Fibroblast of skin of right biceps (primary cell): ENCODE measurements at regions not wholly inside any gene's neighbourhood (a gene's known extent, or its start where the extent isn't known, plus 50 kb on each side); places are given as distances from the start of the nearest gene placed in this dataset.
"Not testable (repeated sequence)": the region's sequence is repeated elsewhere in the genome, so short reads cannot be mapped to it uniquely, and the experiment has no call there.

ENCODE experiments used
- DNase-seq: peaks from one replicate; pipeline ENCODE4 v3.0.0-alpha.2; 2013

DNA sequence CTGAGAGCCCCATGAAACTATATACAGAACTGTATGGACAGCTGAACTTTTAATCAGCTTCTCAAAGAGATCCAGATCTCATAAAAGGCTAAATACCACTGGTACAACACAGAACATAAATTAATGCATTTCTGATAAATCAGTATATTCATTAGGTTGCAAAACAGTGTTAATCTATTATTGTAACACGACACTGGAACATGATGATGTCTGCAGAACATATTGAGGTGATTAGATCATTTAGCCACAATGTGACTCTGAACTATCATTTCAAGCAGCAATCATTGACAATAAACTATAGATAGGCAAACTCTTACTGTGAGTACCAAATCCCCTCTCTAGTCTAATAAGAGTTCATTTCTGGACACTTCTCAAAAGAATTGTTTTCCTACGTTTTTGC lies 50.3 kb downstream of the GASK1B start:
- DNase-seq, result peak; percentile 35

DNA sequence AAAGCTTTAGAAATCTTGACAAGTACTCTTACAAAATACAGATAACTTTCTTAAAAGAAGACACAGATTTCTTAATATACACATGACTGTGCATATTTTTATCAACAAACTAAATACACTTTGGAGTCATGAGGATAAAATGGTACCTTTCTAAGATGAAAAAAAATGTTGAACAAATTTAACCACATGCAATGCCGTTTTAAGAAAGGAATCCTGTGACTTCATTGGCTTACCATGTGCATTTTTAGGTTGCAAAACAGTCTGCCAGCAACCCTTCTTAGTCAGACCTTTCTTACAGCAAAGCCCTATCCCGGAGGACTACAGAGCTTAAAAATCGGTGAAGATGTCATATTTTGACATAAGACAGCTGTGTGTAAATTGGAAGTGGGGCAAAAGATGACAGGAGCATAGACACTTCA lies 51.7 kb downstream of the GASK1B start:
- peak; percentile 96 for DNase-seq

DNA sequence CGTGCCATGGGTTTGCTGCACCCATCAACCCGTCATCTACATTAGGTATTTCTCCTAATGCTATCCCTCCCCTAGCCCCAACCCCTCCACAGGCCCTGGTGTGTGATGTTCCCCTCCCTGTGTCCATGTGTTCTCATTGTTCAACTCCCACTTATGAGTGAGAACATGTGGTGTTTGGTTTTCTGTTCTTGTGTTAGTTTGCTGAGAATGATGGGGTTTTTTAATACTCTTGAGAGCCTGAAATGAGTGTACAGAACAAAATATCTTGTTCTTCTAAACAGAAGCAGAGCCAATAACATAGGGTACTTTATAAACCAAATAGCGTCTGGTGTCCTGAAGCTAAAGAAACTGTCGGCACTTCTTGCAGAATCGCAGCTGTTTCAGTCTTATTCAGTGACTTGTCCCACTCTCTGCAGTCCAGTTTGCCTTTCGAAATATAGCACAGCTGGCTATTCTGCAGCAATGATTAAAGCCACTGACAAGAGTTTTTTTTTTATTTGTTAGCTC lies 52.1 kb downstream of the GASK1B start:
- not testable (repeated sequence) for DNase-seq

GRCh38 chr4:158112611-158113010 lies 60.2 kb downstream of the GASK1B start:
- no peak for DNase-seq

DNA sequence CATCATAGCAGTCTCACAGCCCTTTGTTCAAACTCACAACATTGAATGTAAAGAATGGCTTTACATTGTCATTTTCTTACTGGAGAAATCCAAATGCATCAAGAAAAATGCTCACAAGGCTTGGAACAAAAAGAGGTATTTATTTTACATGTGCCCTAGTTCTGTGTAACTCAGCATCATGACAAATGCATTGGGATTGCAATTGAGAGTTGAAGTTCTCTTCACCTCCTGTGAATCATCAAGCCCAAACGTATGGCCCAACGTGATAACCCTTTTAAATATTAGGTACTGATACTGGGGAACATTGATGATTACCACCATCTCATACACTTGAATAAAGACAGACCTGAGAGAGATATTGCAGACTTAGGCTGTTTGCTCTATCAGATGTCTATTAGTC lies 61.6 kb downstream of the GASK1B start:
- peak; percentile 5 for DNase-seq

DNA sequence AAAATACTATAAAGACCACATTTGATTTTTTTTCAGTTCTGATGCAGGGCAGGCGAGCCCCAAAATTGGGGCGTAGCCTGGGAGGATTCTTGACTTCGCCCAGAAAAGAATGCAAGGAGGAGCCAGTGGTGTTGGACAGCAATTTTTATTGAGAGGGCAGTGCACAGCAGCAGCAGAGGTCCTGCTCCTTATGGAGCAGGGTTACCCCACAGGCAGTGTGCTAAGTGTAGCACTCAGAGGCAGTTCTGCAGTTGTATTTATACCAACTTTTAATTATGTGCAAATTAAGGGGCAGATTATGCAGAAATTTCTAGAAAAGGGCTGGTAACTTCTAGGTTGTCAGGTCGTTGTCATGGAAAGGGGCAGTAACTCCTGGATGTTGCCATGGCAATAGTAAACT lies 69.9 kb downstream of the GASK1B start:
- no peak for DNase-seq

DNA sequence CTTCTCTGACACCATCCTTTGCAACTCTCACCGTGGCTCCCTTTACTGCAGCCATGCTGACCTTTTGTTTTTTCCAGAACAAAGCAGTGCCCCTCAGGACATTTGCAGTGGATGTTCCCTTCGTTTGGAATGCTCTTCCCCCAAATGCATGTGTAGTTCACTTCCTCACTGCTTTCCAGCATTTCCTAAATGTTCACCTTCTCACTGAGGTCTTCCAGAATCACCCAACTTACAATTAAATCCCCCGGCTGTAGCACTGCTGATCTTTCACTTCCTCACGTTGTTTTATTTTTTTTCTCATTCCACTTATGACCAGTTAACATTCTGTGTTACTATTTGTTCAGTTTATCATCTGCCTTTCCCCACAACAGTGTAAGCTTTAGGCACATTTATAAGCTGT lies 73.1 kb downstream of the GASK1B start:
- no peak for DNase-seq

DNA sequence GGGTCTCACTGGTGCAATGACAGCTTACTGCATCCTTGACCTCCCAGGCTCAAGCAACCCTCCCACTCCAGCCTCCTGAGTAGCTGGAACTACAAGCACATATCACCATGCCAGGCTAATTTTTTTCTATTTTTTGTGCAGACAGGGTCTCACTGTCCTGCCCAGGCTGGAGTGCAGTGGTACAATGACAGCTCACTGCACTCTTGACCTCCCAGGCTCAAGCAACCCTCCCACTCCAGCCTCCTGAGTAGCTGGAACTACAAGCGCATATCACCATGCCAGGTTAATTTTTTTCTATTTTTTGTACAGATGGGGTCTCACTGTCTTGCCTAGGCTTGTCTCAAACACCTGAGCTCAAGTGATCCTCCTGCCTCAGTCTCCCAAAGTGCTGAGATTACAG lies 74.0 kb downstream of the GASK1B start:
- DNase-seq, result no peak

- DNase-seq, result peak; percentile 56
These were observed 78.3 kb downstream of the GASK1B start for GRCh38 chr4:158094413-158095134.

- no peak for DNase-seq
These were observed 82.5 kb downstream of the GASK1B start for GRCh38 chr4:158090323-158090722.

GRCh38 chr4:158089897-158090296 lies 82.9 kb downstream of the GASK1B start:
- DNase-seq, result not testable (repeated sequence)

DNA sequence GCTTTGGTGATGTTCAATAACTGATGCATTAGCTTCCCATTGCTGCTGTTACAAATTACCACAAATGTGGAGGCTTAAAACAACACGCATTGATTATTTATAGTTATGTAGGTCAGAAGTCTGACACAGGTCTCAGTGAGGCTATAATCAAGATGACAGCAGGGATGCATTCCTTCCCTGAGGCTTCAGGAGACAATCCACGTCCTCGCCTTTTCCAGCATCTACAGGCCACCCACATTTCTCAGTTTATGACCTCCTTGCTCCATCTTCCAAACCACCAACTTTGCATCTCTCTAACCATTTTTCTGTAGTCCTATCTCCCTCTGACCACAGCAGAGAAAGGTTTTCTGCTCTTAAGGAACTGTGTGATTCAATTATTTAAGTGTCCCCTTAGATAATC lies 92.5 kb downstream of the GASK1B start:
- DNase-seq, result no peak

GRCh38 chr4:158079661-158080060 lies 93.2 kb downstream of the GASK1B start:
- peak; percentile 9 for DNase-seq

GRCh38 chr4:158077835-158078234 lies 95.0 kb downstream of the GASK1B start:
- no peak for DNase-seq

DNA sequence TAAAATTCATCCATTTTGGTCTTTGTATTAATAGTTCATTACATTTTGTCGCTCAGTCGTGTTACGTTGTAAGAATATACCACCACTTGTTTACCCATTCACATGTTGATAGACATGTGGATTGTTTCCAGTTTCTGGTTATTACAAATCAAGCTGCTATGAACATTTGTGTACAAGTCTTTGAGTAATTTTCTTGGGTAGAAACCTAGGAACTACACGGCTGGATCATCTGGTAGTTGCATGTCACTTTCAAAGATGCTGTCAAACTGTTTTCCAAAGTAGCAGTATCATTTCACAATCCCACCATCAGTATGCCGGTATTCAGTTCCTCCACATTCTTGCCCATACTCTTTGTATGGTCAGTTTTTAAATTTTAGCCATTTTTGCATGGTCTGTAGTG lies 98.0 kb downstream of the GASK1B start:
- no peak for DNase-seq

GRCh38 chr4:158071931-158072330 lies 100.9 kb downstream of the GASK1B start:
- no peak for DNase-seq

DNA sequence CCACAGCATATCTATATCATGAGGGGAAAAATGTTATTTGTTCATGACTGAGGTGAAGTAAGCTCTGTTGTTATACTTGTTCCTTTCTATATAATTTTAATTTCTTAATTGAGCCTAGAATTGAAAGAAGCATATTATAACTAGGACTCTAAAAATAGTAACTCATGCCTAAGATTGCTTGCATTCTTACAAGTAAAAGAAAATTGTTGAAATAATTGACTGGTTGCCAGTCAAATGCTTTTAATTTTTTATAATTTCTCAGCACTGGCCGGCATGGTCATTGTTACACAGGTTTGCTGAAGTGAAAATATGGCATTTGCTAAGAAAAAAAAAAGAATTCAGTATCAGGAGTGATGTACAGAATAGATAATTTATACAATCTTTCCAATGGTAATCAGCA lies 104.8 kb downstream of the GASK1B start:
- DNase-seq, result peak; percentile 47

DNA sequence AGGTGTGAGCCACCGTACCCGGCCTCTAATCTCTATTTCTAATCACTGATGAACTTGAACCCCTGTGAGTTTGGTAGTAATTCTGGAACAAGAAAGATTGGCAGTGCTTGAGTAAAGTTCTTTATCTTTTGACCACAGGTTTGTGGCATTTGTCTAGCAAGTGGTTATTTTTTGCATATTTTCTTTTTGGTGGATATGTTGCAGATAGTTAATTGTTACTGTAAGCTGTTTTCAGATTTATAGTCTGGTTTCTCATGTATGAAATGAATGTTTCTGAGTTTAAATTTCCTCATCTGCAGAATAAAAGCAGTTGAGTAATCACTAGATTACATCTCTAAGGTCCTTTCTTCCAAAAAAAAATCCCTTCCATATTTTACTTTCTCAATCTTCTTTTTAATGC lies 105.2 kb downstream of the GASK1B start:
- peak; percentile 36 for DNase-seq

- no peak for DNase-seq
These were observed 107.2 kb downstream of the GASK1B start for GRCh38 chr4:158065603-158066002.

- no peak for DNase-seq
These were observed 107.6 kb downstream of the GASK1B start for GRCh38 chr4:158065176-158065575.

DNA sequence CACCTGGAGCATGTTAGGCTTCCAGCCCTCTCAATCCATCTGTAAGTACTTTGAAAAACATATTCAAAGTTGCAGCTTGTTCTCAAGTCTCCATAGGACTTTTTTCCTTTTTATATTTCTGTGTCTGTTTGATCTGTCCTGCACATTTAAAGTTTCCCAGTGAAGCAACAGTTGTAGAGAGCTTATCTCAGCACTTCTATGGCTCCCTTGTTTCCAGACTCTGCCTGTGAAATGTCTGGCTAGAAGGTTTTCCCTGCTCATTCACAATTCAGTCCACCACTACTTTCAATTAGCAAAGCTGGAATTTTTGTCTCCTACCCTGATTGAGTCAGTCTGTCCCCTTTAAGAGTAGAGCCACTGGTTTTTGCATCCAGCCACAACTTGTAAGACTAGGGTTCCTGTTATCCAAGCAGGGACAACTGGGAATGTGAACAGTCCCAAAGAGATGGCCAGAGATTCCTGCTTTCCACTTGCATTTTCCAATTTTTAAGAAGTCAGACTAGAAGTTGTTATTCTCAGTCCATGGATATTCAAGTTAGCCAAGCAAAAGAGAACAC lies 116.1 kb downstream of the GASK1B start:
- DNase-seq, result no peak

- DNase-seq, result no peak
These were observed 117.2 kb downstream of the GASK1B start for GRCh38 chr4:158055668-158056067.

- no peak for DNase-seq
These were observed 119.0 kb downstream of the GASK1B start for GRCh38 chr4:158053801-158054200.

DNA sequence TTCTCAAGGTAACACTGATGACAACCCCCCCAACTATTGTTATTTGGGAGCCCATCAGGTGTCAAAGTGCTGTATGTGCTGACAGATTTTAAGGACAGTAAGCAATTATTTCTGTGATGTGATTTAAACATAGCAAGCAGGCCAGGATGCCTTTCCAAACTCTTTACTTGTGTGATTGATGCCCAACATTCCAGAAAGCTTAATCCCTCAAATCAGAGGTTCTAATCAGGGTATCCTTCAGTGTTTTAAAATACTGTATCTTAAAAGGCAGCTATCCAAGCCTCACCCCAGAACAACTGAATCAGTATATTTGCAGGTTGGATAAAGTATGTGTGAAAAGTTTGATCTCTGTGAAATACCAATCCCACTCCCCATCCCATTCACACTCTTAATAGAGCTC lies 119.7 kb downstream of the GASK1B start:
- DNase-seq, result peak; percentile 44
